IMR-90 (cell line): ENCODE measurements at regions not wholly inside any gene's neighbourhood (a gene's known extent, or its start where the extent isn't known, plus 50 kb on each side); places are given as distances from the start of the nearest gene placed in this dataset.

ENCODE experiments used
- ATAC-seq: fragments of 200-7000 bp; cut with Tn5 transposase; 2 replicates; pipeline ENCODE4 v1.9.1; 2020; ENCODE audit warnings: low read depth, mild to moderate bottlenecking, moderate library complexity
- BruUV-seq: library from RNA; stranded (reverse); fragments of 400-500 nt; replicated peaks from 2 replicates; lab custom pipeline; 2021; lab: Mats Ljungman, UMichigan
- CTCF ChIA-PET: fragments of 300-600 bp; formaldehyde crosslinking; extraction: SDS; loops from one replicate; lab custom pipeline; 2021; ENCODE audit warnings: antibody characterized with exemption; lab: Yijun Ruan, JAX
- POLR2A ChIA-PET: fragments of 300-600 bp; sonication (Branson Sonifier 250); formaldehyde crosslinking; loops from one replicate; lab custom pipeline; 2022; ENCODE audit warnings: antibody characterized with exemption; ENCODE audit not compliant: unreplicated experiment; lab: Charles Lee
- DNase-seq: peaks from one replicate; pipeline ENCODE4 v3.0.0; 2013
- H2AFZ ChIP-seq: replicated peaks from 2 replicates; pipeline ENCODE3; 2013; ENCODE audit warnings: low read length, mild to moderate bottlenecking; ENCODE audit not compliant: poor library complexity
- H2AK5ac ChIP-seq: 2 replicates; pipeline ENCODE4 v1.6.1; 2013; ENCODE audit warnings: low read depth, low read length, inconsistent platforms
- H2AK9ac ChIP-seq: replicated peaks from 2 replicates; pipeline ENCODE3; 2013; ENCODE audit warnings: mild to moderate bottlenecking, low read depth, low read length, moderate library complexity; ENCODE audit not compliant: poor library complexity
- H2BK120ac ChIP-seq: 2 replicates; pipeline ENCODE4 v1.6.1; 2013; ENCODE audit warnings: low read depth, low read length, inconsistent platforms
- H2BK15ac ChIP-seq: 3 replicates; pipeline ENCODE4 v1.6.1; 2013; ENCODE audit warnings: low read depth, low read length, inconsistent platforms
- H2BK20ac ChIP-seq: 2 replicates; pipeline ENCODE4 v1.6.1; 2013; ENCODE audit warnings: low read depth, mild to moderate bottlenecking, inconsistent platforms, low read length, moderate library complexity
- H2BK5ac ChIP-seq: 2 replicates; pipeline ENCODE4 v1.6.1; 2013; ENCODE audit warnings: mild to moderate bottlenecking, low read depth, low read length, inconsistent platforms; ENCODE audit not compliant: poor library complexity, severe bottlenecking
- H3K14ac ChIP-seq: replicated peaks from 2 replicates; pipeline ENCODE4 v1.6.1; 2013; ENCODE audit warnings: low read depth, low read length, inconsistent platforms
- H3K18ac ChIP-seq: 2 replicates; pipeline ENCODE4 v1.6.1; 2013; ENCODE audit warnings: low read depth, low read length, control low read depth
- H3K23ac ChIP-seq: 2 replicates; pipeline ENCODE4 v1.6.1; 2013; ENCODE audit warnings: low read depth, low read length, inconsistent platforms
- H3K27ac ChIP-seq: 2 replicates; pipeline ENCODE4 v1.5.1; 2013; ENCODE audit warnings: mild to moderate bottlenecking, control low read depth, low read length; ENCODE audit not compliant: insufficient read depth
- H3K27me3 ChIP-seq: 2 replicates; pipeline ENCODE4 v1.6.1; 2013; ENCODE audit warnings: low read length; ENCODE audit not compliant: control insufficient read depth, insufficient read depth
- H3K36me3 ChIP-seq: 2 replicates; pipeline ENCODE4 v1.6.1; 2013; ENCODE audit warnings: low read length, mixed read lengths; ENCODE audit not compliant: control insufficient read depth, insufficient read depth
- H3K4ac ChIP-seq: 2 replicates; pipeline ENCODE4 v1.6.1; 2013; ENCODE audit warnings: low read depth, low read length, inconsistent platforms
- H3K4me1 ChIP-seq: 2 replicates; pipeline ENCODE4 v1.6.1; 2013; ENCODE audit warnings: low read length, mixed read lengths; ENCODE audit not compliant: control insufficient read depth, insufficient read depth
- H3K4me2 ChIP-seq: 2 replicates; pipeline ENCODE4 v1.6.1; 2013; ENCODE audit warnings: low read depth, mild to moderate bottlenecking, control low read depth, low read length, moderate library complexity
- H3K4me3 ChIP-seq: 2 replicates; pipeline ENCODE4 v1.5.1; 2013; ENCODE audit warnings: low read depth, mild to moderate bottlenecking, control low read depth, low read length, moderate library complexity; ENCODE audit not compliant: insufficient read depth
- H3K56ac ChIP-seq: 2 replicates; pipeline ENCODE4 v1.6.1; 2013; ENCODE audit warnings: low read length, inconsistent platforms; ENCODE audit not compliant: insufficient read depth; ENCODE audit errors: extremely low read depth
- H3K79me1 ChIP-seq, 2 experiments: 2 replicates each; pipeline ENCODE4 v1.6.1; 2013; ENCODE audit warnings: low read length in 2 of 2, inconsistent platforms in 1 of 2, low read depth in 1 of 2
- H3K9ac ChIP-seq: 2 replicates; pipeline ENCODE4 v1.6.1; 2013; ENCODE audit warnings: low read depth, low read length, control low read depth
- H3K9me1 ChIP-seq: 2 replicates; pipeline ENCODE4 v1.6.1; 2013; ENCODE audit warnings: low read length, inconsistent platforms; ENCODE audit not compliant: insufficient read depth
- H3K9me3 ChIP-seq: 2 replicates; pipeline ENCODE4 v1.6.1; 2013; ENCODE audit warnings: low read length; ENCODE audit not compliant: control insufficient read depth, insufficient read depth
- H4K20me1 ChIP-seq: 2 replicates; pipeline ENCODE4 v1.6.1; 2013; ENCODE audit warnings: low read length, inconsistent platforms; ENCODE audit not compliant: insufficient read depth
- H4K5ac ChIP-seq: 2 replicates; pipeline ENCODE4 v1.6.1; 2013; ENCODE audit warnings: mild to moderate bottlenecking, low read depth, low read length, control low read depth
- H4K8ac ChIP-seq, 2 experiments: 2 replicates each; pipeline ENCODE4 v1.6.1; 2013; ENCODE audit warnings: low read depth in 2 of 2, low read length in 2 of 2, control low read depth in 1 of 2, inconsistent platforms in 1 of 2
- H4K91ac ChIP-seq: 2 replicates; pipeline ENCODE4 v1.6.1; 2013; ENCODE audit warnings: low read depth, low read length, inconsistent platforms; ENCODE audit not compliant: insufficient read depth
- BHLHE40 ChIP-seq: fragments of 150-350 bp; IDR thresholded peaks from 2 replicates; pipeline ENCODE4 v1.6.1; 2016; ENCODE audit warnings: mild to moderate bottlenecking, low read depth, low read length
- CEBPB ChIP-seq: IDR thresholded peaks from 2 replicates; pipeline ENCODE4 v1.6.1; 2012; ENCODE audit warnings: low read depth, low read length, improper control_type of control experiment
- CHD1 ChIP-seq: IDR thresholded peaks from 2 replicates; pipeline ENCODE4 v1.6.1; 2012; ENCODE audit warnings: low read depth, low read length, improper control_type of control experiment
- MAFK ChIP-seq: IDR thresholded peaks from 2 replicates; pipeline ENCODE4 v1.6.1; 2012; ENCODE audit warnings: low read depth, low read length, improper control_type of control experiment
- MAZ ChIP-seq: IDR thresholded peaks from 2 replicates; pipeline ENCODE4 v1.6.1; 2012; ENCODE audit warnings: low read depth, mild to moderate bottlenecking, low read length, improper control_type of control experiment, moderate library complexity, borderline replicate concordance
- MXI1 ChIP-seq: IDR thresholded peaks from 2 replicates; pipeline ENCODE4 v1.6.1; 2012; ENCODE audit warnings: low read depth, mild to moderate bottlenecking, low read length, moderate library complexity, borderline replicate concordance
- NFE2L2 ChIP-seq: fragments of 150-350 bp; IDR thresholded peaks from 2 replicates; pipeline ENCODE4 v1.6.1; 2016; ENCODE audit warnings: low read depth, mild to moderate bottlenecking, low read length
- POLR2A ChIP-seq: IDR thresholded peaks from 2 replicates; pipeline ENCODE4 v1.6.1; 2012; ENCODE audit warnings: mild to moderate bottlenecking, low read depth, low read length
- RCOR1 ChIP-seq: IDR thresholded peaks from 2 replicates; pipeline ENCODE4 v1.6.1; 2012; ENCODE audit warnings: mild to moderate bottlenecking, low read length, improper control_type of control experiment; ENCODE audit not compliant: insufficient replicate concordance
- RFX5 ChIP-seq: IDR thresholded peaks from 2 replicates; pipeline ENCODE4 v1.8.0; 2012; ENCODE audit warnings: low read depth, mild to moderate bottlenecking, low read length, moderate library complexity
- WGBS, 2 experiments: methylation state at CpG; one replicate each; pipeline versions ENCODE4 v1.1.5 to v1.1.7; 2013; ENCODE audit warnings: missing lambda C conversion rate in 2 of 2; ENCODE audit not compliant: insufficient read length in 1 of 2; ENCODE audit errors: extremely low coverage in 2 of 2; 5-methylcytosine and 5-hydroxymethylcytosine counted together
- dilution Hi-C: fragments of 300-500 bp; cut with HindIII; formaldehyde crosslinking; loops from one replicate; pipeline ENCODE4 v1.14.3; 2018; ENCODE audit warnings: low sequenced_read_pairs; ENCODE audit not compliant: unreplicated experiment
- in situ Hi-C: fragments of 300-500 bp; cut with MboI; formaldehyde crosslinking; loops from 3 replicates; pipeline ENCODE4 v1.14.3; 2019; ENCODE audit warnings: low sequenced_read_pairs, inconsistent platforms, mixed read lengths
- intact Hi-C: fragments of 100-400 bp; cut with micrococcal nuclease; formaldehyde crosslinking; loops from 2 replicates; pipeline ENCODE4 v1.10.0; 2022
- TF ChIP-seq, protein P1 (sequence below): conservative IDR thresholded peaks from 2 replicates; pipeline ENCODE4 v1.5.1; 2012; ENCODE audit warnings: mild to moderate bottlenecking, low read depth, low read length, improper control_type of control experiment

DNA sequence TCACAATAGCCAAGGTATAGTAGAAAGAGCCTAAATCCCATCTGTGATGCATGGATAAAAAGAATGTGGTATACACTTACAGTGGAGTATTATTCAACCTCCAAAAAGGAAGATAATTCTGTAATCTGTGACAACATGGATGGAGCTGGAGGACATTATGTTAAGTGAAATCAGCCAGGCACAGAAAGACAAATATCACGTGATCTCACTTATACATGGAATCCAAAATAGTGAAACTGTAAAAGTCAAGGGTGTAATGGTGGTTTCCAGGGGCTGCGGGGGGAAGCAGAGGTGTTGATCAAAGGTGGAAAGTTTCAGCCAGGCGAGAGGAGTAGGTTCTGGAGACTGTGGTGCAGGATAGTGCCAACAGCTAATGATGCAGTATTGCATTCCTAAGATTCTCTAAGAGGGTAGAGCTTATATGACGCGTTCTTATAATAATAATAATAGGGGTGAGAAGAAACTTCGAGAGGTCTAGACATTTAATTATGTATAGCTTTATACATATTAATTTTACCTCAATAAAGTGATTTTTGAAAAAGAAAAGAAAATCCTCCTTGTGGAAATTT is 246.1 kb downstream of the FOXA2 start:
- POLR2A ChIA-PET: no interaction called here
- in situ Hi-C loops: loop anchor here (5.0 to 25.0 kb wide), 2 partner anchors 339 to 999 kb away; no protein-coding TSS in a partner anchor

More for the DNA sequence above, 246.1 kb downstream of the FOXA2 start:
- BruUV-seq: no TSS peak
- Histone ChIP-seq H2BK20ac (no peak overlapping the region), H3K4me1 (no peaks in the 10 kb centered on the region), H3K9me3 (no peaks in the 10 kb centered on the region), H3K9me1 (no peaks in the 10 kb centered on the region), H2AK5ac (no peak overlapping the region), H3K56ac (no peak overlapping the region), H3K4ac (no peak overlapping the region), H2BK15ac (no peak overlapping the region), H3K23ac (no peak overlapping the region), H2AFZ (no peak overlapping the region), H3K14ac (no peak overlapping the region), H2BK5ac (no peak overlapping the region), H2BK120ac (no peak overlapping the region), H4K5ac (no peak overlapping the region), H4K8ac (no peak overlapping the region), H3K36me3 (no peaks in the 10 kb centered on the region), H3K4me2 (no peak overlapping the region), H3K79me1 (no peaks in the 10 kb centered on the region), H3K18ac (no peak overlapping the region), H4K91ac (no peak overlapping the region), H4K20me1 (no peaks in the 10 kb centered on the region), H3K9ac (no peak overlapping the region), H3K4me3 (no peak overlapping the region), H3K27ac (no peak overlapping the region), H2AK9ac (no peak overlapping the region), H3K27me3 (no peaks in the 10 kb centered on the region)
- CTCF ChIA-PET: interaction anchor here (0.7 to 1.8 kb wide), 6 partner anchors 14 to 354 kb away, joined by 3 to 9 read pairs (median 4); no protein-coding TSS in a partner anchor
- TF ChIP-seq BHLHE40: no peak
- no peak for TF ChIP-seq MAZ
- TF ChIP-seq, protein P1, sequence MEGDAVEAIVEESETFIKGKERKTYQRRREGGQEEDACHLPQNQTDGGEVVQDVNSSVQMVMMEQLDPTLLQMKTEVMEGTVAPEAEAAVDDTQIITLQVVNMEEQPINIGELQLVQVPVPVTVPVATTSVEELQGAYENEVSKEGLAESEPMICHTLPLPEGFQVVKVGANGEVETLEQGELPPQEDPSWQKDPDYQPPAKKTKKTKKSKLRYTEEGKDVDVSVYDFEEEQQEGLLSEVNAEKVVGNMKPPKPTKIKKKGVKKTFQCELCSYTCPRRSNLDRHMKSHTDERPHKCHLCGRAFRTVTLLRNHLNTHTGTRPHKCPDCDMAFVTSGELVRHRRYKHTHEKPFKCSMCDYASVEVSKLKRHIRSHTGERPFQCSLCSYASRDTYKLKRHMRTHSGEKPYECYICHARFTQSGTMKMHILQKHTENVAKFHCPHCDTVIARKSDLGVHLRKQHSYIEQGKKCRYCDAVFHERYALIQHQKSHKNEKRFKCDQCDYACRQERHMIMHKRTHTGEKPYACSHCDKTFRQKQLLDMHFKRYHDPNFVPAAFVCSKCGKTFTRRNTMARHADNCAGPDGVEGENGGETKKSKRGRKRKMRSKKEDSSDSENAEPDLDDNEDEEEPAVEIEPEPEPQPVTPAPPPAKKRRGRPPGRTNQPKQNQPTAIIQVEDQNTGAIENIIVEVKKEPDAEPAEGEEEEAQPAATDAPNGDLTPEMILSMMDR: no peak
- no peak for TF ChIP-seq CHD1
- no peak for TF ChIP-seq MAFK
- no peak for TF ChIP-seq POLR2A
- TF ChIP-seq CEBPB: no peak
- no peak for TF ChIP-seq NFE2L2
- no peak for TF ChIP-seq RCOR1
- no peak for TF ChIP-seq MXI1
- no peak for TF ChIP-seq RFX5
- intact Hi-C loops: loop anchor here (5.0 kb wide), 1 partner anchor 1004 kb away; no protein-coding TSS in a partner anchor
- no CpG with 5 or more reads among the region's 6 CpGs for WGBS, 2 experiments
- no peak for ATAC-seq
- dilution Hi-C loops: no loop called here
- DNase-seq: no peak
